NCI-H748 (cell line): ENCODE measurements at regions not wholly inside any gene's neighbourhood (a gene's known extent, or its start where the extent isn't known, plus 50 kb on each side); places are given as distances from the start of the nearest gene placed in this dataset.

Source experiments
- DNase-seq: peaks from one replicate; lab custom pipeline; 2025; ENCODE audit not compliant: unreplicated experiment; lab: John Stamatoyannopoulos, UW

- DNase-seq: no peak
Measured at GRCh38 chr1:30275926-30276764, 447.2 kb downstream of the MATN1 start.

GRCh38 chr1:30274976-30275621 is 448.3 kb downstream of the MATN1 start:
- DNase-seq: no peak

GRCh38 chr1:30274173-30274970 is 449.0 kb downstream of the MATN1 start:
- DNase-seq: no peak

- no peak for DNase-seq
Measured at GRCh38 chr1:30273456-30273855, 449.9 kb downstream of the MATN1 start.

- DNase-seq: no peak
Measured at GRCh38 chr1:30273021-30273325, 450.4 kb downstream of the MATN1 start.

GRCh38 chr1:30272277-30273020 is 450.9 kb downstream of the MATN1 start:
- no peak for DNase-seq

GRCh38 chr1:30271401-30272276 is 451.7 kb downstream of the MATN1 start:
- DNase-seq: no peak

- no peak for DNase-seq
Measured at GRCh38 chr1:30270461-30270860, 452.9 kb downstream of the MATN1 start.

- DNase-seq: no peak
Measured at GRCh38 chr1:30268923-30269666, 454.3 kb downstream of the MATN1 start.

- DNase-seq: no peak
Measured at GRCh38 chr1:30267856-30268255, 455.5 kb downstream of the MATN1 start.

GRCh38 chr1:30267046-30267445 is 456.3 kb downstream of the MATN1 start:
- no peak for DNase-seq

- no peak for DNase-seq
Measured at GRCh38 chr1:30265127-30266070, 458.0 kb downstream of the MATN1 start.

- DNase-seq: no peak
Measured at GRCh38 chr1:30264672-30265025, 458.7 kb downstream of the MATN1 start.

GRCh38 chr1:30263888-30264671 is 459.3 kb downstream of the MATN1 start:
- DNase-seq: no peak

- no peak for DNase-seq
Measured at GRCh38 chr1:30263405-30263804, 460.0 kb downstream of the MATN1 start.

GRCh38 chr1:30262158-30262557 is 461.2 kb downstream of the MATN1 start:
- DNase-seq: no peak

- DNase-seq: no peak
Measured at GRCh38 chr1:30260318-30260717, 463.1 kb downstream of the MATN1 start.

- DNase-seq: no peak
Measured at GRCh38 chr1:30259631-30260030, 463.8 kb downstream of the MATN1 start.
